Psoas muscle (tissue), 7 donors: ENCODE measurements at regions not wholly inside any gene's neighbourhood (a gene's known extent, or its start where the extent isn't known, plus 50 kb on each side); places are given as distances from the start of the nearest gene placed in this dataset.
A peak's percentile ranks its signal among the peaks of the same experiment; 100 is the strongest.

ENCODE experiments used
- ATAC-seq, 4 donors: fragments of 200-7000 bp; cut with Tn5 transposase; one replicate each; pipeline ENCODE4 v1.9.1; 2020; ENCODE audit warnings: moderate library complexity in 3 of 4, mild to moderate bottlenecking in 2 of 4
- DNase-seq, 2 donors: peaks; one replicate each; pipeline ENCODE4 v3.0.0-alpha.2; 2020
- H3K27ac ChIP-seq: fragments of 200-600 bp; one replicate; pipeline ENCODE4 v1.8.0; 2022
- H3K27me3 ChIP-seq, 3 donors: fragments of 200-600 bp in 1 of 3; one replicate each; pipeline versions ENCODE4 v1.6.1 to v1.8.0; 2013 to 2022; ENCODE audit warnings: low read length in 2 of 3, mild to moderate bottlenecking in 2 of 3, moderate library complexity in 1 of 3; ENCODE audit not compliant: insufficient read depth in 3 of 3
- H3K36me3 ChIP-seq, 2 donors: fragments of 200-600 bp in 1 of 2; one replicate each; pipeline versions ENCODE4 v1.6.1 to v1.8.0; 2013 to 2022; ENCODE audit warnings: low read depth in 1 of 2, mild to moderate bottlenecking in 1 of 2, moderate library complexity in 1 of 2; ENCODE audit not compliant: insufficient read depth in 1 of 2
- H3K4me1 ChIP-seq: fragments of 200-600 bp; one replicate; pipeline ENCODE4 v1.8.0; 2022
- H3K4me3 ChIP-seq: fragments of 200-600 bp; one replicate; pipeline ENCODE4 v1.8.0; 2022; ENCODE audit warnings: mild to moderate bottlenecking
- H3K9me3 ChIP-seq: fragments of 200-600 bp; one replicate; pipeline ENCODE4 v1.8.0; 2022
- WGBS, 3 donors: extraction: QIAGEN DNeasy Blood & Tissue Kit; methylation state at CpG; one replicate each; pipeline versions ENCODE4 v1.1.6 to v1.1.7; 2013; 5-methylcytosine and 5-hydroxymethylcytosine counted together
- intact Hi-C, 2 donors: fragments of 100-400 bp; cut with DNase I; formaldehyde crosslinking; loops; one replicate each; pipeline versions ENCODE4 v1.11.0 to v1.14.2; 2022
- TF ChIP-seq, protein P1 (sequence below): fragments of 200-600 bp; IDR thresholded peaks from one replicate; pipeline ENCODE4 v1.8.0; 2022; ENCODE audit warnings: antibody characterized with exemption
- donor health status: healthy with polysubstance abuse.
- donor health status: DM: no; HTN: no; CAD: no; lungs with moderate emphysema.
- donor health status: Bipolar disorder and iron deficiency.
- donor health status: healthy.
- donor health status: DM: yes; HTN: yes; CAD: no.
- donor health status: DM: no; HTN: no; CAD: no.
- donor health status: DM: yes; HTN: yes; CAD: no.

DNA sequence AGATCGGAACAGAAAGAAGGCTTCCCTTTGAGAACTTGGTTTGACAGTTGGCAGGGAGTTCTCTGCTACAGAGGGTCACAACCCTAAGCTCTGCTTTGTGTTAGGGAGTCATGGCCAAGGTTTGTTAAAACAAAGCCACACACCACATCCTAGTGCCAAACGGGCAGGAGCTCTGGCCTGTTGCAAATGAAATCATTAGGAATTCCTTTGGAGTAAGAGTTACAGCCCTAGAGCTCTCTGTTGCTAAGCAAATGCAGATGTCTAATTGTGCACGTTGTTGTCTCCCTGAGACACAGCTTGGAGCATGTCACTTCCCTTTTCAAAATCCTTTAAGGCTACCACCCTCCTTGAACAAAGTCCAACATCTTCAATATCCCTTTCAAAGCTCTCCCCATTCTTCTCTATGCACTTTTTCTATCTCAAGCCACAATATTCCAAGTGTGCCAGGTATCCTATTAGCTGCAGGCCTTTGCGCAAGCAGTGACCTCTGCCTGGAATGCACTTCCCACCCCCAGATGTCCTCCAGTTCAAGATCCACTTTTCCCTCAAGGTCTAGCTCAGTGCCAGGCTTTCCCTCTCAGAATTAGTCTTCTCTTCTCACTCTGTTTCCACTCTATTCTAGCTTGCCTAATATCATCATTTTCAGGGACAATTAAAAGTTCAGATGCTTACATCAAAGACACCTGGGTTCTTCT lies 253.7 kb upstream of the POU2AF2 start:
- Histone ChIP-seq H3K9me3 (no peaks in the 10 kb centered on the region), H3K27ac (no peak overlapping the region), H3K36me3 (no peaks in the 10 kb centered on the region), H3K4me3 (no peak overlapping the region), H3K4me1 (peaks cover 14% of the 10 kb centered on the region), H3K27me3 (no peaks in the 10 kb centered on the region)
- 46 to 64% (median 52%) methylated on average over 4 of the region's 4 CpGs for WGBS, 3 donors
- TF ChIP-seq, protein P1, sequence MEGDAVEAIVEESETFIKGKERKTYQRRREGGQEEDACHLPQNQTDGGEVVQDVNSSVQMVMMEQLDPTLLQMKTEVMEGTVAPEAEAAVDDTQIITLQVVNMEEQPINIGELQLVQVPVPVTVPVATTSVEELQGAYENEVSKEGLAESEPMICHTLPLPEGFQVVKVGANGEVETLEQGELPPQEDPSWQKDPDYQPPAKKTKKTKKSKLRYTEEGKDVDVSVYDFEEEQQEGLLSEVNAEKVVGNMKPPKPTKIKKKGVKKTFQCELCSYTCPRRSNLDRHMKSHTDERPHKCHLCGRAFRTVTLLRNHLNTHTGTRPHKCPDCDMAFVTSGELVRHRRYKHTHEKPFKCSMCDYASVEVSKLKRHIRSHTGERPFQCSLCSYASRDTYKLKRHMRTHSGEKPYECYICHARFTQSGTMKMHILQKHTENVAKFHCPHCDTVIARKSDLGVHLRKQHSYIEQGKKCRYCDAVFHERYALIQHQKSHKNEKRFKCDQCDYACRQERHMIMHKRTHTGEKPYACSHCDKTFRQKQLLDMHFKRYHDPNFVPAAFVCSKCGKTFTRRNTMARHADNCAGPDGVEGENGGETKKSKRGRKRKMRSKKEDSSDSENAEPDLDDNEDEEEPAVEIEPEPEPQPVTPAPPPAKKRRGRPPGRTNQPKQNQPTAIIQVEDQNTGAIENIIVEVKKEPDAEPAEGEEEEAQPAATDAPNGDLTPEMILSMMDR: no peak
- intact Hi-C loops: no loop called here
- peak; percentile 50 to 68 for DNase-seq
- ATAC-seq: peak; percentile 34 to 65 (median 64)

DNA sequence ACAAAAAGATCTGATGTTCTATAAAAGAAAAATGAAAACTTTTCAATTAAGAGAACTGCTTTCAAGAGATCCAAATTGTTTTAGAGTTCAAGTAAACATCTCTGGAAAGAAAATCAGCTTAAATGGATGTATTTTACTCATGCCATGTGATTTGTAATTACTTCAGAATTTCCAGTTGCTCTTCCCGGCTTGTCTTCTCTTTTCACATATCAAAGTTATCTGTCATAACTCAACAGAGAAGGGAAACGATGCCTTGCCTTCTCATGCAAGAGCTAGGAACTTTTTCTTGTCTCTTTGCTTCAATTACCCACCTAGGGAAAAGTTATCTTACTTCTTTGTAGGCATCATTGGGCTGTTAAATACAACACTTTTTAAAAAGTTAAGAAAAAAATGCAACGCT lies 255.2 kb upstream of the POU2AF2 start:
- 49 to 68% (median 56%) methylated on average over 3 of the region's 3 CpGs for WGBS, 3 donors
- intact Hi-C loops: no loop called here
- H3K4me1 ChIP-seq: peaks cover 14% of the 10 kb centered on the region

DNA sequence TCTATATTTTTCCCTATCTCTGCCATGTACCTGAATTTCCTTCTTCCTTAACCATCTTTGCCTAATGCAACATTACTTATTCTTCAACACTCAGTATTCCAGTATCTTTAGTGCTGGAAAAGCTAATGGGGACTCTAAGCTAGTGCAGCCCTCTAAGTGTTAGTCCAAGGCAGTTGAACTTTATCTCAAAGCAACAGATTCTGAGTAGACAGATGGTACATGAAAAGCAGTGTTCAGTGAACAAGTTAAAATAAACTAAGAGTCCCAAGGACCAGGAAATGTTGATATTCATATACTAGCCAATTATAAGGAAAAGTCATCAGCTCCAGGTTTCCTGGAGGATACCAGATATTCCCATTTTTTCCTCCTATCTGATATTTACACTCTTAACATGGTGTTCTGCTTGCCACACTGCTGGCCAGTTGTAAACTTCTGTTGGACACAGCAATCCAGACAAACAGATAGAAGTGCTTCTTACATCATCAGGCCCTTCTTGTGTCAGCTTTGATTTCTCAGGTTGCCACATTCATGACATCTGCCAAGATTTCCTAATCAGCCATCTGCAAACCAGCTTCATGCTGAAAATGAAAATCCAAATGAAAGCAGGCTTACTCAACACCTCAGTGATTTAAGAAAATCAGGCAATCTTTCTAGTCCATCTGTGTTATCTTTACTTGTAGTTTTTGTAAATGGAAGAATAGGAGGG lies 255.9 kb upstream of the POU2AF2 start:
- Histone ChIP-seq H3K27ac (peak overlapping the region; percentile 55), H3K27me3 (no peaks in the 10 kb centered on the region), H3K36me3 (no peaks in the 10 kb centered on the region), H3K4me1 (peaks cover 14% of the 10 kb centered on the region), H3K9me3 (no peaks in the 10 kb centered on the region), H3K4me3 (no peak overlapping the region)
- TF ChIP-seq, protein P1: no peak
- intact Hi-C loops: no loop called here
- DNase-seq (peak in 1 of 2 donors; percentile 17), ATAC-seq (peak; percentile 49 to 96 (median 76))

More for the DNA sequence above, 255.2 kb upstream of the POU2AF2 start:
- H3K4me3 ChIP-seq: no peak overlapping the region
- H3K27me3 ChIP-seq: no peaks in the 10 kb centered on the region
- TF ChIP-seq, protein P1: no peak
- no peaks in the 10 kb centered on the region for H3K36me3 ChIP-seq
- no peak for DNase-seq
- H3K9me3 ChIP-seq: no peaks in the 10 kb centered on the region
- ATAC-seq: no peak
- H3K27ac ChIP-seq: no peak overlapping the region

DNA sequence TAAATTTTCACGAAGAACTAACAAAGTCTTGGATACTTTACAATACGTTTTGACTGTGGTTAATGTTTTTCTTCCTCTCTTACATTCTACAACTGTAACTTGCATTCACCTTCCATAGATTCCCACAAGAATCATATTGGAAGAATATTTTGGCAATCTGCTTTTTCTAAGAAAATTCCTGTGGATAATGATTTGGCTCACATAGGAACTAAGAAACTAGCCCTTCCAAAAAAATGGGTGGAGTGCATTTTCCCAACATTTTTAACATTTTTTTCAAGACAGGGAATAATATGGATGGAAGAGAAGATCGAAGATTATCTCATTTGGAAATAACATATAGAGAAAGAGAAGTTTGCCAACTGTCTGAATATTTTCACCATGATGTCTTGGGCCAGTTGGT lies 256.9 kb upstream of the POU2AF2 start:
- TF ChIP-seq, protein P1: no peak
- H3K27ac ChIP-seq: no peak overlapping the region
- no peaks in the 10 kb centered on the region for H3K36me3 ChIP-seq
- 70 to 72% (median 70%) methylated on average over 3 of the region's 3 CpGs for WGBS, 3 donors
- no peak for DNase-seq
- intact Hi-C loops: no loop called here
- H3K4me3 ChIP-seq: no peak overlapping the region
- no peaks in the 10 kb centered on the region for H3K9me3 ChIP-seq
- no peak for ATAC-seq
- H3K27me3 ChIP-seq: no peaks in the 10 kb centered on the region
- H3K4me1 ChIP-seq: peaks cover 14% of the 10 kb centered on the region
